HG02852 (cell line): ENCODE measurements at regions not wholly inside any gene's neighbourhood (a gene's known extent, or its start where the extent isn't known, plus 50 kb on each side); places are given as distances from the start of the nearest gene placed in this dataset.
A peak's percentile ranks its signal among the peaks of the same experiment; 100 is the strongest.

Experiments used
- ATAC-seq: cut with Tn5 transposase; IDR thresholded peaks from one replicate; pipeline ENCODE4 v1.9.1; 2021; ENCODE audit warnings: mild to moderate bottlenecking, moderate library complexity; ENCODE audit not compliant: unreplicated experiment

DNA sequence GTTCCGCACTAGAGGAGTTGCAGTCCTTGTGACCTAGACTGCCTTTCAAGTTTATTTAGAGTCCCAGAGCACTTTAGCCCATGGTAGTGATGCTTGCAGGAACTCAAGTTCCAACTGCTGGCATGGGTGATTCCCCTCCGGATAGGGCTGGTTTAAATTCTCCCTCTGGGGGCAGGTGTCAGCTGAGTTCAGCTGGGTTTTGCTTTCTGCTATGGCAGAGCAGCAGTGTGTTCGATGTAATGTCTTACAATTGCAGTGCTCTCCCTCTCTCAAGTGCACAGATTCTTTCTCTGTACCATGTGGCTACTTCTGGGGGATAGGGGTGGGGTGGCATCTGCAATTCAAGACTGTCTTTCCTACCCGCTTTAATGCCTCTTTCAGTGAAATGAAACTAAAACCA is 164.8 kb upstream of the ZIC3 start:
- no peak for ATAC-seq

DNA sequence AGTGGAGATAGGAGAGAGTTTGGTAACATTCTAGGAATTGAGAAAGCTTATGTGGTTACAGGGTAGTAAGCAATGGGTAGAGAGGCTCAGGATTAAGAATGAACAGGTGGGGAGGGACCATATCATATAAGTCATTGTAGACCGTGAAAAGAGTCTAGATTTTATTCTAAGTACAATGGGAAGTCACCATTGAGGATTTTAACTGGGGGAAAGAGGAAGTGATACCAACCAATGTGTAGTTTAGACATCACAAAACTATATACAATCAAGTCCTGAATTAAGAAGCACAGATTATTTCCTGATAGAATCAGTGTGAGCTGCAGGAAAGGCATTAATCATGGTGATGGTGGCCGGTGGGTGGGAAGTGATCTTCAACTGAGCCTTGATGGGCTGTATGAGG is 178.3 kb upstream of the ZIC3 start:
- ATAC-seq = no peak

DNA sequence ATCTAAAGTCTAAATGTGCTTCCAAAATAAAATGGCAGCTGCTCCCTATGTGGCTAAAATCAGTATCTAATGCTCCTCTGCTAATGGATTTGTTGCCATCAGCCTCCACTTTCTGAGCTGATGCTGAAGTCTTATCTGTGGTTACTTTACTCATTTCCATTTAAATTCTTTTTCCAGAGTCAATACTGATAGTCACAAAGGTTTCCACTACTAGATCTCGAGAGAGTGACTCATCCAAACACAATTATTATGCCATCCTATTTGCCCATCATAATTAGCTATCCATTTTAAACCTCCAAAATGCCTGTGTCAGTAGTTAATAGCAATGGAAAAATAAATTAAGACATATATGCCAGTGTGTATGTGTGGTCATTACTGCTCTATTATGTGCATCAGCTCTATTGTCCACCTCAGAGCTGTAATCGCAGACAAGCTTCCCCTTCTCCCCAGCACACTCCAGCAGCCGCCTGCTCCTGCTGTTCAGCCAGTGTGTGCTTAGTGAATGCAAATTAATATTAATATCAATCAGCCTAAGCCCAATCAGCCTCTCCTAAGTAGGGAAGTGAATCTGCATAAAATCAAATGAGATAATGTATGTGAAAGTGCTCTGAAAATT is 199.8 kb upstream of the ZIC3 start:
- no peak for ATAC-seq

DNA sequence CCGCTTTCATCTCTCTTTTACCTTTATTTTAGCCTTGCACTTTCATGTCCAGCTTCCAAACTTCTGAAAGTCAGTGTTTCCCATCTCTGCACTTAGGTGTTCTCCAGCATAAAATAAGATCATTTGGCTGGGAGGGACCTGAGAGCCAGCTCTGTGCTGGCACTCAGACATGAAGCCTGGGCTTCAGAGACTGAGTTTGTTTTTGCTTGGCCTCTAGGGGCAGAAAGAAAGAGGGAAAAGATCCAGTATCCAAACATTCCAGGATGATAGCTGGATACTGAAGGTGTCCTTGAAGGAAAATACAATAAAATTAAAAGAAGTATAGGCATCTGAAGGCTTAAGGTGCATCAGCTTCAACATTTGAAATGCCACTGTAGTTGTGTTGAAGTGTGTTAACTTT is 202.4 kb upstream of the ZIC3 start:
- no peak for ATAC-seq

DNA sequence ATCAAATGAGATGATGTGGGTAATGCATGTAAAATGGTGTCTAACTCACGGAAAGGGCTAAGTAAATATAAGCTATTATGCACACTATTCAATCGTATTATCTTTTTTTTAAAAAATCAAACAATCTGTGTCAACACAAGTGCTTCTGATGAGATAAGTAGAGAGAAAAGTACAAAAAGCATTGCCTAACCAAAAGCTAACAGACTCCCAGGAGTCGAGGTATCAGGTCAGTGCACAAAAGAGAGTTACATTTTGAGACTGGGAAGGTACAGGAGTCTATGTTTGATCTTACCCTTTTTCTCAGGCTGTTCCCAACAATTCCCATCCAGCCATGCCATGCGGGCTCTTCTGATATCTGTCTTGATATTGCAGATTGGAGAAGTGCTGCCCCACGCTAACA is 203.3 kb upstream of the ZIC3 start:
- no peak for ATAC-seq

DNA sequence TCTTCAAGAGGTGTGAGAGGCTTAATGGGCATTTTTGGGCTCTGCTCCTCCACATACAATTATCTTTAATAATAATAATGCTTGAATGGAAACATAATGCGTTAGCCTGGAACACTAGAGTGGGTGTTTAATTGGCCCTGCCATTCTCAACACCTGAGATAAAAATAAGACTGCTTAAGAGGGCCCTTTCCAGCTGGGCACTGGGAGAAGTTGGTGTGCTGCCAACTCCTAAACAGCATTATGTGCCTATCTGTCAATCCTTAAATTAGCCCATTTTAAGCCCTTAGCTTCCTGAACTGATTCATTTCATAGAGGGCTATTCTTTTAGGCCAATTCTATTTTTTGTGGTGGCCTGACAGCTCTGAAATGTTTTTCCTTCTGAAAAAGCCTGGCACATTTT is 211.1 kb upstream of the ZIC3 start:
- no peak for ATAC-seq

DNA sequence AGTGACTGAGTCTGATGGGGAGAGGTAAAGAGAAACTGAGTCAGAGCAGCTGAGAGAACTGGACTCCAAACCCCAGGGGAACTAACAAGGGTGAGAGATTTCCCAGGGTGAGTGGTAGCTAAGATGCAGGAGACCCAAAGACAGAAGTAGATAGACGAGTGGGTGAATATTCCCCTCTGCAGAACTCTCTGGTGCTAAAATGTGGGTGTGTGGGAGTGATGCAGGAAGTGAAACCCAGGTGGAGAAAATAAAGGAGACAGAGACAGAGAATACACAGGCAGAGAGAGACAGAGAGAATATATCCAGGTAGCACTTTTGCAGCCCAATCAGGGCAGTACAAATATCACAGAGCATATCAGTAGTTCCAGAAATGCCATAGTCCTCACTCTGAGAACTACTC is 212.5 kb upstream of the ZIC3 start:
- ATAC-seq = peak; percentile 62

DNA sequence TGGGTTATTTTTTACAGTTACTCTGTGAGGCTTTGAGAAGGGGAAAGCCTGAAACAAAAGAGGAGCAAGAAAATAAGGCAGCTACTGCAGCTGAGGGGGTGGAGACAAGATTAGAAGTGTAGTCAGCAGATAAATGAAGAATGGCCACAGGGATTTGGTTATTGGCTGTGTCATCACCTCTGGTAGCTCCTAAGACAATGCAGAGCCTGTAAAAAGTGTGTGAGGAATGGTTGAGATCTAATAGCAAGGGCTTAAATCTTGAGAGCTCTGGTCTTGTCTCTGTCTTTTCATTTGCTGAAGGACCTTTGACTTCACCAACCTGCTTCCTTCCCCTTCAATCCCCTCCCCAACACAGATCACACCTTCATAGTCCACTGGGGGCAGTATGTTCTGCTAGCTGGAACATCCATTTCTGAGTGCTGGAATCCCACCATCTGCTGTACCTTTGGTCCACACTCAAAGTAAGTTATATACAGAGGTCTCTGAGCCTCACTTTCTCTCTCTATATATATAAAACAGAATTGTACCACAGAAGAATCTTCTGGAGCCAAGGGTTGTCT is 213.7 kb upstream of the ZIC3 start:
- no peak for ATAC-seq

DNA sequence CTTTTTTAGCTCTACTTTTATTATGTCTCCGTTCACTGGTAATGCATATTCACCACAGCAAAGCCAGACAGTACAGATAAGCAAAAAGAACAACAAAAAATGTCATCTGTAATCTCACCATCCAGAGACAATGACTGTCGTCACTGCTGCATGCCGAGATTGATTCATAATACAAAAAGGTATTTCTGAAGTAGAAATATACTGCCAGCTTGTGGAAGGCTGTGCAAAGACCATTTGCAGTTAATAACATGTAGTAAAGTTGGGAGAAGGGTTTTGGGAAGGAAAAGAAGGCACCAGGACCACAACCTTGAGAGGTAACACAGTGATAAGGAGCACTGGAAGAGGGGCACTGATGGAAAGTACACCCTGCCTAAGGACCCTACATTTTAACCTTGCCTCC is 223.0 kb upstream of the ZIC3 start:
- no peak for ATAC-seq

DNA sequence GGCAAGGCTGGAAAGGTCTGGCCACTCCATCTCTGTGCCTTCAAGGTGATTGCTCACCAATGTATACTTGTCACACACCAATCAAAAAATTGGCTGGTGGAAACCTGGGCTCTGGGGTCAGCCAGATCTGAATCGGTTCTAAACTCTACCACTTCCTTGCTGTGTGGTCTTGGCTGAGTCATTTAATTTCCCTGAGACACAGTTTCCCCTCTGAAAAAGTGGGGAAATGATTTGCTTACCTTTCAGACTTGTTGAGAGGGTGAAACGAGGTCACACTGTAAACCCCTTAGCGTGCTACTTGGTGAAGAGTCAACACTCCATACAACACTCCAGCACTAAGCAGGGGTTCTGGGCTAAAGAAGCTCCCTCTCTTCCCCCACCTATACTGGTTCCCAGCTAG is 252.3 kb upstream of the ZIC3 start:
- no peak for ATAC-seq

DNA sequence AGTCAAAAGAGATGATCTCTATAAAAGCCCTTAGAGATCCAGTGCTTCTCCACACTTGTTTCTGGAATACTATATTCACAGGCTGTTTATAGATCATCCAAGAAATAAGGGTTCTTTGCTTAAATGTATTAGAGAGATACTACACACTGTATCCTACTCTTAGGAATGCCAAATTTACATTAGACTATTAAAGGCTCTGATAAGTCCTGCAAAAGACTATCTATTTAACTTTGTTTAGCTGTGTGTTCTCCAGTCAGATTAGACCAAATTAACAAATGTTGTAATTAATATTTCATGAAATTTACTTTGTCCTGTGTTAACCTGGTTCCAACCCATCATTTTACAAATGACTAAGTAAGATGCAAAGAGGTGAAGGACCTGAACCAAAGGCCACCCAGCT is 260.5 kb upstream of the ZIC3 start:
- no peak for ATAC-seq

DNA sequence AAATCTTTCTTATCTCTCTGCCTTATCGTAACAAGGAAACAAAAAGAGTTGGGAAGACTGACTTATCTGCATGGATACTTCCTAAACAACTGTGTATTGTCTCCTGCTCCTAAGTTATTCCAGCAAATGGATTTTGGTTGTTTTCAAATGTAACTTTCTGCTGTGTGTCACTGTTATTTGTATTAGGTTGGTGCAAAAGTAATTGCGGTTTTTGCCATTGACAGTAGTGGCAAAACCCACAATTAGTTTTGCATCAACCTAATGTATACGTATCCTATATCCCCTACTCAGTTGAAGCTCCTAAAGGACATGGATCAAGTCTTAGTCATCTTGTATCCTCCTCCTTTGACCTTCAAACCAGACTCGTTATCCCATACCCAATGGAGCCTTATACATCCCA is 263.4 kb upstream of the GPR101 start:
- ATAC-seq = no peak

DNA sequence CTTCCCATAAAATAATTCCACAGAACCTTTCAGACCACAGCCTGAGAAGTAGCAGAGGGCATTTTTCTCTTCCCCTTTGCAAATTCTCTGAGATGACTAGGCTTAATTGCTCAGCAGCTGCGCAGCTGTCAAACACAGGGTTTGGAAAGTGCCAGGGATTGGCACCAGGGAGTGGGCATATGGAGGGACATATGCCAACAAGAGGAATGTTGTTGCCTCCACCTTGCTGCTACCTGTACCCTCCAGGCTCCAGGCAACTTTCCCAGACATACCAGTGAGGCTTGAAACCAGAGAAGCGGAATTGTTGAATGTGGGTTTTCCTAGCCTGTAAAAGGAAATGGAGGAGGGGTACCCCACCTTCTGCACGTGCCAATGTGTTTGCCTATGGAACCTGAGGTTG is 256.2 kb upstream of the GPR101 start:
- ATAC-seq = no peak

DNA sequence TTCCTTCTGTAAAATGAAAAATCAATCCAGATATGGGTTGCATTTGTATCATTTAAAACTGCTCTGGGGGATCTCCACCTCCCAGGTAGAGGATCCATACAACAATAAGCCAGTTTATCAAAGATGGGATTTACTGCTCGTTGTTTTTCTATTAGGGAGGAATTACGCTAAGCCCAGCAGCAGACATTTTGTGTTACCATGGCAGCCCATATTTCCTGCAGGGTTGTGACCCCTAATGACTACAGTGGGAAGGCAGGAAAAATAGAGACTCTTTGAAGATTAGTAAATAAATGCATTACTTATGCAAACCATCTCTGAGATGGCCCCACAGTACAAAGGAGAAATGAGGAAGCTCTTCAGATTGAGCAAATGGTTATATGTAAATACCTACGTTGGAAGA is 253.4 kb upstream of the GPR101 start:
- ATAC-seq = no peak

DNA sequence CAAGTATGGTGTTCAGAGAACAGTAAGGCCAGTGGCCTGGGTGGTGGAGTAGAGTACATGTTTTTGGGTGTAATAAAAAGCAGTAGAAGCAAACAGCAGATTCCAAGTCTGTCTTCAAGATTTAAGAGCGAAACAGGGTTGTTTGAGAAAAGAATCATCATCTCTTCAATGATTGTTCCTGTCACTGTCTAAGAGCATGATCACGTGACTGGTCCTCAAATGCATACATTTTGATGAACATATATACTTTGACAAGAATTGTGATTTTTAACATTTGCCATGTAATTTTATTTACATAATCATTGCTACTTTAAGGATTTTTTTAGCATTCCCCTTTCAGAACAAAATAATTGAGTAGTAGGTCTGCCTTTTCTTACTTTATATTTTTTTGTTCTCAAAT is 252.6 kb upstream of the GPR101 start:
- ATAC-seq = no peak

DNA sequence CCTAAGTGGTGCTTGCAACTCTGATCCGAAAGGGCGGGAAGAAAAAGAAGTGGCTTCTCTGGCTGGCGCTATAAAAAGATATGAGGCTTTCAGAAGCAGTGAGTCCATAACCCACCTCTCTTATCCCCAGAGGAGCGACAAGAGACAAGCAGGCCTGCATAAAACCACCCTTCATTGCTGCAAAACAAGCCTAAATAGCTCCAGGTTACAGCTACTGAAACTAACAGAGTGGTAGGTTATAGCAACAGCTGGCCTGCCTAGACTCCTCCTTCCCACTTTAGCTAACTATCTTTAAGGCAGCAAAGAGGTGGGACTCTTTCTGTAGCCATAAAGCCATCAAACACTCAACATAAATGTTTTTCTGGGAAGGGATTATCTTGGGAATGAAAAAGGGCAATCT is 245.0 kb upstream of the GPR101 start:
- ATAC-seq = no peak

DNA sequence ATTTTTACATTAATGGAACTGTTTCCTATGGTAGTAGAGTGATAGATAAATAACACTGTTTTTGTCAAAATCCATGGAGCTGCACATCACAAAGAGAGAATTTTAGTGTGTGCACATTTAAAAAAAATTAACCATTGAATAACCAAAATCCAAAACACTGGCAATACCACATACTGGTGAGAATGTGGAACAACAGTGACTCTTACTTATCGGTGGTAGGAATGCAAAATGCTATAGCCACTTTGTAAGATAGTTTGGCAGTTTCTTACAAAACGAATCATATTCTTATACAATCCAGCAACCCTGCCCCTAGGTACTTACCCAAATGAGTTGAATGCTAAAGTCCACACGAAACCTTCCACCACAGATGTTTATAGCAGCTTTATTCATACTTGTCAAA is 229.6 kb upstream of the GPR101 start:
- ATAC-seq = no peak

DNA sequence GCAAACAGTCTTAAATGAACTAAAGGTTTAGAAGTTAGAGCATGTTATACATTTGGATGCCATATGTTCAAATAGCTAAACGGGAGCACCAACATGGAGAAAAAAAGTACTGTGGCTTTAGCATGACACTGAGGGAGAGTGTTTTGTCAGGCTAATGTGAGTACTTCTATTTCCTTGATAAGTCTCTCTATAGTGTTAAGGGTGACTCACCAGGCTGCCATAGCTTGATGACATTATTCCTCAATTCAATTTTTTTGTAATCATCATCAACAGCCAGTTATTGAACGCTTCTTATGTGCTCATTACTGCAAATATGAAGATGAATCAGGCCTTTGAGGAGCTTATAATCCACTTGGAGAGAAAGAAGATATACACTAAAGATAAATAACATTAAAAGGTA is 211.4 kb upstream of the GPR101 start:
- no peak for ATAC-seq

DNA sequence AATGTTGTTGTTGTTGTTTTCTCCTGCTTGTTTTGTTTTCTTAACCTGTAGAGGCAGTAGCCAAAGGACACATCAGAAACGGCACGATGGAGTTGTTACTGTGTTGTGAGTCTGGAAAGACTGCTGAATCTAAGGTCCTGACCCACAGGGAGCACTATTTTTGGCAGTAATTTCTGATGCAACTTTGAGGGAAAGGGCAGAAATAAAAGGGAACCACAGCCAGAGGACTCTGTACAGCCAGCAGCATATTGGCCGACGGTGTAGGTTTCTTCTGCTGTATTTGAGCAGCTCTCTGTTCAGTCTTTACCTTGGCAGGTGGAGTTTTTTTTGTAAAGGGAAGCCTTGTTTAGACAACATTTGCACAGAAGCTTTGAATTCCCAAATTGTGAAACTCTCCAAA is 203.0 kb upstream of the GPR101 start:
- no peak for ATAC-seq

DNA sequence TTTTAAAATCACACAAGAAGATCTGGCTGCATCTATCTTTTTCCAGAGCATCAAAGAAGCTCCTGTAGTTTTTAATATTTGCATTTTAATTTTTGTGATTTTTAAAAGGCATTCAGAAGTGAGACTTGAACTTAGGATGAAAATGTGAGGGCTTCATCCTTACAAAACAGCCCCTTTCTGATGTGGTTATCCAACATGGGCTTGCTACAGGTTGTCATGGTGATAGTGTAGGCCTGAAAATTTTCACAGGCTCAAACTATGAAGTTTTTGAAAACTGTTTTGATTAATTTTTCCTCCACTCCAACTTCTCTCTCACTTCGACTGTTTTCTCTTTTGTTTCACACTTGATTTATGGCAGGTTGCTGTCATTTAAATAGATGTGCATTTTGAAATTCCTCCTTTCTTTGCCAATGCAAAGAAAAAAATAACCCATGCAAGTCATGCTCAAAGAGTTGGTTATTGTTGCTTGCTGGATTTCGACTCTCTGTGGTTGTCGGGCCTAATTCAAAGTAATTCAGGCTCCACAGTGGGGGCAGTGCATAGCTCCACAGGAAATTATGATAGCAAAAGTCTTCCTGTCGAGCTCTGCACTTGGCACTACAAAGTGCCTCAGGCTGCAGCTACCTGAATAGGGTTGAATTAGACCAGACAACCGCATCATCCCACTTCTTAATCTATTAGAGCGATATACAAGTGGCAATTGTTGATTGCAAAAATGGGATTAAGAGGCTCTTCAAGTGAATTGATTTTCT is 201.0 kb upstream of the GPR101 start:
- ATAC-seq = no peak

DNA sequence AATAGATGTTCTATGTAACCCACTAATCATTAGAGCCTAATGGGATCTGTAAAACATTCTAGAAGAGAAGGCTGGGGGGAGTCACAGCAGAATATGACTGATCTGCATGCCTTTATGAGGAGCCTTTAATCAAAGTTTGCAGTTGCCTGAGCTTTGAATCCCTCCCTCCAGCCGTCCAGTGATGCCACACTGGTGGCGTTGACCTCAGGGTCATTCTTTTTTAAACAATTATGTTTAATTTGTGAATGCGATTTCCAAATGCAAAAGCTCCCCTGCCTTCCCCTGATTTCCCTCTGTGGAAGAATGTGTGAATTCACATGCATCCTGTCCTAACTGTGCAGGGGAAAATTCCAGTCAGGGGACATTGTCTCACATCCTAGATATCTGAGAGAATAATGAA is 199.7 kb upstream of the GPR101 start:
- ATAC-seq = no peak

DNA sequence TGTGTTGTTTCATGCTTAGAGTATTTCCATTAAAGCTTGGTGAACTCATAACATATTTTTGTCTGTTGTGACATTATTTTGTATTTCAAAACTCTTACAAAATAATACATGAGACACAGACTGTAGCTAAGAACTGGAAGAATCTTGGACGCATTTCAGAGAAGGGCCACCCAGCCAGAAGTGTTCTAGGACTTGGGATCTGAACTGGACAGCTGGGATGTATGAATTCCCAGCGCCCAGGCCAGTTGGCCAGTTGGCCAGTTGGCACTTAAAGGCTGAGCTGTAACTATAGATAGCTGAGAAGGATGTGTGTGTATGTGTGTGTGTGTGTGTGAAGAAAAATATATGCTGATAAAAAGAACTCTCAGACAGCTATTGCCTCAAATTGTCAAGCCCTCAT is 193.4 kb upstream of the GPR101 start:
- ATAC-seq = no peak

DNA sequence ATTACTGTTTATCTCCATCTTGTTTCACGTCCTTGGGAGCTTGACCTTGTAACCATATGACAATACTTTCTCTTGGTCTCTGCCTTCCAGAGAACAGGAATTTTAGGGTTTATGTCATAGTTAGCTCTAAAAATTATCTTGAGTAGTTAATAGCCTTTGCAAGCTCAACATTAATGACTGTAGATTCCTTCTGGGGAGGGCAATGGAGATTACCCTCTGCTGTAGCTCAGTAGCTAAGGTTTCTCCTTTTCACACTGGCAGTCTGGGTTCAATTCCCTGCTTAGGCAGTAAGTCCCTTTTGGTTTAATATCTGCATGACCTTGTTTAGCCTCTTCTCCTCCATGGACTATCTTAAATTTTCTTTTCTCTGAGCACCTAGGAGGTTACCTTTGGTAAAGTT is 181.7 kb upstream of the GPR101 start:
- ATAC-seq = no peak
